GM23248 (cell line): ENCODE measurements at regions not wholly inside any gene's neighbourhood (a gene's known extent, or its start where the extent isn't known, plus 50 kb on each side); places are given as distances from the start of the nearest gene placed in this dataset.

Experiments
- DNase-seq: peaks from one replicate; pipeline ENCODE4 v3.0.0-alpha.2; 2015
- H2AFZ ChIP-seq: fragments of 200-600 bp; sonication (generic); 2 replicates; pipeline ENCODE4 v1.6.1; 2016; ENCODE audit warnings: antibody characterized with exemption
- H3F3A ChIP-seq: fragments of 200-600 bp; sonication (generic); 2 replicates; pipeline ENCODE4 v1.6.1; 2016; ENCODE audit warnings: mild to moderate bottlenecking, antibody characterized with exemption, mixed run types; ENCODE audit not compliant: insufficient read depth
- H3K27ac ChIP-seq: fragments of 200-600 bp; sonication (generic); 2 replicates; pipeline ENCODE4 v1.5.1; 2016; ENCODE audit warnings: mild to moderate bottlenecking
- H3K27me3 ChIP-seq: fragments of 200-600 bp; sonication (generic); replicated peaks from 2 replicates; pipeline ENCODE4 v1.6.1; 2016; ENCODE audit warnings: mild to moderate bottlenecking; ENCODE audit not compliant: insufficient read depth
- H3K36me3 ChIP-seq: fragments of 200-600 bp; sonication (generic); 2 replicates; pipeline ENCODE4 v1.6.1; 2016; ENCODE audit warnings: low read depth, mild to moderate bottlenecking
- H3K4me1 ChIP-seq: fragments of 200-600 bp; sonication (generic); 2 replicates; pipeline ENCODE4 v1.6.1; 2016; ENCODE audit warnings: mild to moderate bottlenecking; ENCODE audit not compliant: insufficient read depth
- H3K4me2 ChIP-seq: fragments of 200-600 bp; sonication (generic); one replicate; pipeline ENCODE4 v1.6.1; 2016; ENCODE audit warnings: mild to moderate bottlenecking; ENCODE audit not compliant: unreplicated experiment
- H3K4me3 ChIP-seq: fragments of 200-600 bp; sonication (generic); 2 replicates; pipeline ENCODE4 v1.5.1; 2016; ENCODE audit warnings: mild to moderate bottlenecking
- H3K79me2 ChIP-seq: fragments of 200-600 bp; sonication (generic); 2 replicates; pipeline ENCODE4 v1.6.1; 2016; ENCODE audit warnings: mild to moderate bottlenecking; ENCODE audit not compliant: insufficient read depth
- H3K9ac ChIP-seq: fragments of 200-600 bp; sonication (generic); 2 replicates; pipeline ENCODE4 v1.6.1; 2016; ENCODE audit warnings: mild to moderate bottlenecking
- H3K9me2 ChIP-seq: fragments of 200-600 bp; sonication (generic); 2 replicates; pipeline ENCODE4 v1.6.1; 2016; ENCODE audit warnings: mixed run types, mild to moderate bottlenecking, moderate library complexity; ENCODE audit not compliant: insufficient read depth
- H3K9me3 ChIP-seq: fragments of 200-600 bp; sonication (generic); one replicate; pipeline ENCODE4 v1.6.1; 2017; ENCODE audit warnings: low read depth
- H4K20me1 ChIP-seq: fragments of 200-600 bp; sonication (generic); 2 replicates; pipeline ENCODE4 v1.6.0; 2016; ENCODE audit not compliant: insufficient read depth
- EZH2 ChIP-seq: fragments of 200-600 bp; sonication (generic); IDR thresholded peaks from 2 replicates; pipeline ENCODE4 v1.6.1; 2018; ENCODE audit warnings: antibody characterized with exemption, mild to moderate bottlenecking; ENCODE audit not compliant: insufficient read depth, poor library complexity, severe bottlenecking
- EZH2phosphoT487 ChIP-seq: fragments of 200-600 bp; sonication (generic); IDR thresholded peaks from 2 replicates; pipeline ENCODE4 v1.6.1; 2018; ENCODE audit warnings: antibody characterized with exemption, moderate library complexity, mild to moderate bottlenecking, low read depth; ENCODE audit not compliant: insufficient read depth
- WGBS, 2 experiments: methylation state at CpG; one replicate each; pipeline ENCODE4 v1.1.6; 2015 to 2017; ENCODE audit warnings: low lambda C conversion rate in 2 of 2, low coverage in 1 of 2; ENCODE audit errors: missing lambda C conversion rate in 2 of 2; 5-methylcytosine and 5-hydroxymethylcytosine counted together
- in situ Hi-C: fragments of 300-500 bp; cut with MboI; formaldehyde crosslinking; loops from 2 replicates; pipeline ENCODE4 v1.15.0; 2020

GRCh38 chr14:95396221-95396620 is 76.5 kb upstream of the CLMN start:
- H3K4me1 ChIP-seq: no peaks in the 10 kb centered on the region
- no peak for DNase-seq
- no peak overlapping the region for H2AFZ ChIP-seq
- H3K27ac ChIP-seq: no peak overlapping the region
- H4K20me1 ChIP-seq: no peaks in the 10 kb centered on the region
- no peak overlapping the region for H3K9ac ChIP-seq
- H3K4me3 ChIP-seq: no peak overlapping the region
- no peak for TF ChIP-seq EZH2phosphoT487
- no peak for TF ChIP-seq EZH2
- H3F3A ChIP-seq: no peaks in the 10 kb centered on the region
- no peaks in the 10 kb centered on the region for H3K27me3 ChIP-seq
- H3K4me2 ChIP-seq: no peak overlapping the region
- no peaks in the 10 kb centered on the region for H3K79me2 ChIP-seq
- H3K9me2 ChIP-seq: no peaks in the 10 kb centered on the region
- H3K9me3 ChIP-seq: no peaks in the 10 kb centered on the region
- in situ Hi-C loops: no loop called here
- no peaks in the 10 kb centered on the region for H3K36me3 ChIP-seq
- 55 to 60% methylated on average over 4 of the region's 4 CpGs for WGBS, 2 experiments

- H3K9ac ChIP-seq: no peak overlapping the region
- H3K27me3 ChIP-seq: no peaks in the 10 kb centered on the region
- no peak overlapping the region for H3K4me2 ChIP-seq
Measured at GRCh38 chr14:95395098-95395737, 75.5 kb upstream of the CLMN start.

DNA sequence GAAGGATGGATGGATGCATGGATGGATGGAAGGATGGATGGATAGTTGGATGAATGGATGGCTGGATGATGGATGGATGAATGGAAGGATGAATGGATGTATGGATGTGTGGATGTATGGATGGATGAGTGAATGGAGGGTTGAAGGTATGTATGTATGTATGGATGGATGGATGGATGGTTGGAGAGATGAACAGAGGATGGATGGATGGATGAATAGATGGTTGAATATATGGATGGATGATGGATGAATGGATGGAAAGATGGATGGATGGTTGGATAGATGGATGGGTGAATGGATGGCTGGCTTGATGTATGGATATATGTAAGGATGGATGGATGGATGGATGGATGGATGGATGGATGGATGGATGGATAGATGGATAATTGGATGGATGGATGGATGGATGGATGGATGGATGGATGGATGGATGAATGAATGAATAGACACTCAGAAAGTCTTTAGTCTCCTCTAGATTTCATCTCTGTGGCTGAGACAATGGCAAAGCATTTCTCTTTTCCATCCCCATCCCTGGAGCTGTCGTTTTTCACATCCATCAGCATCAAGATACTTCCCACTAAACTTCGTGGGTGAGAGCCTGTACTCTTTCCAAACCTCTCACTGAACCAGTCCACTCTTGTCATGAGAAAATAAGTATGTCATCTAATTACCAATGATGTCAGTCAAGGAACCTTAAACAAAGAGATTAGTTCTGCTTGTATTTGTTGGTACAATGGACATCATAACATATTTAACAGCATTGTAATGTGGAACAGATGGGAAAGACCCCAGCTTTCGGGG is 74.8 kb upstream of the CLMN start:
- Histone ChIP-seq H3K79me2 (no peaks in the 10 kb centered on the region), H2AFZ (no peak overlapping the region), H3K4me2 (no peak overlapping the region), H3F3A (0 out of 2 replicates have a peak, but pooled peaks cover 7% of the 10 kb centered on the region), H4K20me1 (no peaks in the 10 kb centered on the region), H3K4me1 (no peaks in the 10 kb centered on the region), H3K27ac (no peak overlapping the region), H3K4me3 (no peak overlapping the region), H3K36me3 (no peaks in the 10 kb centered on the region), H3K9ac (no peak overlapping the region), H3K27me3 (no peaks in the 10 kb centered on the region), H3K9me2 (no peaks in the 10 kb centered on the region), H3K9me3 (no peaks in the 10 kb centered on the region)
- no peak for TF ChIP-seq EZH2
- no peak for TF ChIP-seq EZH2phosphoT487
- WGBS, 2 experiments: 36 to 40% methylated on average over 3 of the region's 3 CpGs
- no peak for DNase-seq
- in situ Hi-C loops: no loop called here

More at GRCh38 chr14:95395098-95395737, 75.5 kb upstream of the CLMN start:
- no peaks in the 10 kb centered on the region for H3K4me1 ChIP-seq
- 0 out of 2 replicates have a peak, but pooled peaks cover 7% of the 10 kb centered on the region for H3F3A ChIP-seq
- H3K79me2 ChIP-seq: no peaks in the 10 kb centered on the region
- no peak overlapping the region for H2AFZ ChIP-seq
- TF ChIP-seq EZH2phosphoT487 (no peak), EZH2 (no peak)
- H4K20me1 ChIP-seq: no peaks in the 10 kb centered on the region
- no peak overlapping the region for H3K4me3 ChIP-seq
- no peaks in the 10 kb centered on the region for H3K9me3 ChIP-seq
- in situ Hi-C loops: no loop called here
- WGBS, 2 experiments: 35 to 37% methylated on average over 6 of the region's 6 CpGs
- no peaks in the 10 kb centered on the region for H3K9me2 ChIP-seq
- DNase-seq: peak; percentile 69
- no peak overlapping the region for H3K27ac ChIP-seq
- H3K36me3 ChIP-seq: no peaks in the 10 kb centered on the region

GRCh38 chr14:95392841-95393240 is 73.1 kb upstream of the CLMN start:
- no peak for DNase-seq
- Histone ChIP-seq H3K36me3 (no peaks in the 10 kb centered on the region), H2AFZ (no peak overlapping the region), H3F3A (0 out of 2 replicates have a peak, but pooled peaks cover 7% of the 10 kb centered on the region), H3K4me2 (no peak overlapping the region), H3K79me2 (no peaks in the 10 kb centered on the region), H3K4me1 (no peaks in the 10 kb centered on the region), H4K20me1 (no peaks in the 10 kb centered on the region), H3K9ac (no peak overlapping the region), H3K27ac (no peak overlapping the region), H3K4me3 (no peak overlapping the region), H3K9me2 (no peaks in the 10 kb centered on the region), H3K9me3 (no peaks in the 10 kb centered on the region), H3K27me3 (no peaks in the 10 kb centered on the region)
- WGBS, 2 experiments: 52 to 54% methylated on average over 5 of the region's 5 CpGs
- in situ Hi-C loops: no loop called here
- TF ChIP-seq EZH2: no peak
- TF ChIP-seq EZH2phosphoT487: no peak
